Left lung (tissue), 4 donors: ENCODE measurements at regions not wholly inside any gene's neighbourhood (a gene's known extent, or its start where the extent isn't known, plus 50 kb on each side); places are given as distances from the start of the nearest gene placed in this dataset.

Source experiments
- ATAC-seq: fragments of 200-7000 bp; cut with Tn5 transposase; one replicate; pipeline ENCODE4 v1.9.1; 2020; ENCODE audit warnings: moderate library complexity
- DNase-seq, 4 donors: peaks; one replicate each; pipeline ENCODE4 v3.0.0-alpha.2; 2013 to 2020
- H3K27ac ChIP-seq, 2 donors: fragments of 200-600 bp; sonication (generic) in 1 of 2; one replicate each; pipeline versions ENCODE4 v1.5.0 to v1.8.0; 2020 to 2021
- H3K27me3 ChIP-seq, 2 donors: fragments of 200-600 bp; sonication (generic) in 1 of 2; one replicate each; pipeline versions ENCODE4 v1.5.0 to v1.8.0; 2020 to 2021
- H3K36me3 ChIP-seq, 2 donors: fragments of 200-600 bp; sonication (generic) in 1 of 2; one replicate each; pipeline versions ENCODE4 v1.5.0 to v1.8.0; 2020 to 2021
- H3K4me1 ChIP-seq, 2 donors: fragments of 200-600 bp; one replicate each; pipeline ENCODE4 v1.8.0; 2021
- H3K4me3 ChIP-seq, 2 donors: fragments of 200-600 bp; sonication (generic) in 1 of 2; one replicate each; pipeline versions ENCODE4 v1.5.0 to v1.8.0; 2020 to 2021; ENCODE audit warnings: mild to moderate bottlenecking in 1 of 2
- H3K9me3 ChIP-seq, 2 donors: fragments of 200-600 bp; sonication (generic) in 1 of 2; one replicate each; pipeline versions ENCODE4 v1.5.0 to v1.8.0; 2020 to 2021
- intact Hi-C, 2 donors: fragments of 100-400 bp; cut with DNase I; formaldehyde crosslinking; loops; one replicate each; pipeline versions ENCODE4 v1.11.2 to v1.14.2; 2022
- TF ChIP-seq, protein P1 (sequence below), 2 donors: fragments of 200-600 bp; sonication (generic) in 1 of 2; IDR thresholded peaks; one replicate each; pipeline versions ENCODE4 v1.5.0 to v1.8.0; 2021; ENCODE audit warnings: antibody characterized with exemption in 2 of 2
- donor health status: DM: no; HTN: yes; CAD: no.
- donor health status: DM: no; HTN: no; CAD: no.

DNA sequence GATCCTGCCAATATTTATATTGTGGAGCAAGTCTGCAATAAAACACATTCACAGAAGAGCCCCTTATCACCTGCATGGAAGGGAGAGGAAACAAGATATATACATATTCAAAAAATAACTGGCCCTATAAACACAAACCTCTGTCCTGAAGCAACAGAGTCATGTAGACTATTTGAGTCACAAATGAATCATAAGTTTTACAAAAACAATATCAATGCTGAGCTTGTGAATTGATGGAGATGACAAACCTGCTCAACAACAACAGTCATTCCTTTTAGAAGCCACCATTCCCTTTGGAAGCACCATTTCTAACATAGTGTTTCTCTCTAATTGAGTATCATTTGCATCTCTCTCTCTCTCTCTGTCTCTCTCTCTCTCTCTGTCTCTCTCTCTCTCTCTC, 313.9 kb downstream of the MID1IP1 start:
- no peak overlapping the region for H3K27ac ChIP-seq
- H3K9me3 ChIP-seq = peaks cover 0 to 5% of the 10 kb centered on the region in 2 donors
- ATAC-seq (no peak), DNase-seq (no peak)
- no peaks in the 10 kb centered on the region for H3K36me3 ChIP-seq
- no peaks in the 10 kb centered on the region for H3K27me3 ChIP-seq
- H3K4me1 ChIP-seq = no peaks in the 10 kb centered on the region
- intact Hi-C loops = no loop called here
- TF ChIP-seq, protein P1, sequence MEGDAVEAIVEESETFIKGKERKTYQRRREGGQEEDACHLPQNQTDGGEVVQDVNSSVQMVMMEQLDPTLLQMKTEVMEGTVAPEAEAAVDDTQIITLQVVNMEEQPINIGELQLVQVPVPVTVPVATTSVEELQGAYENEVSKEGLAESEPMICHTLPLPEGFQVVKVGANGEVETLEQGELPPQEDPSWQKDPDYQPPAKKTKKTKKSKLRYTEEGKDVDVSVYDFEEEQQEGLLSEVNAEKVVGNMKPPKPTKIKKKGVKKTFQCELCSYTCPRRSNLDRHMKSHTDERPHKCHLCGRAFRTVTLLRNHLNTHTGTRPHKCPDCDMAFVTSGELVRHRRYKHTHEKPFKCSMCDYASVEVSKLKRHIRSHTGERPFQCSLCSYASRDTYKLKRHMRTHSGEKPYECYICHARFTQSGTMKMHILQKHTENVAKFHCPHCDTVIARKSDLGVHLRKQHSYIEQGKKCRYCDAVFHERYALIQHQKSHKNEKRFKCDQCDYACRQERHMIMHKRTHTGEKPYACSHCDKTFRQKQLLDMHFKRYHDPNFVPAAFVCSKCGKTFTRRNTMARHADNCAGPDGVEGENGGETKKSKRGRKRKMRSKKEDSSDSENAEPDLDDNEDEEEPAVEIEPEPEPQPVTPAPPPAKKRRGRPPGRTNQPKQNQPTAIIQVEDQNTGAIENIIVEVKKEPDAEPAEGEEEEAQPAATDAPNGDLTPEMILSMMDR (IDR thresholded peaks at IDR 0.05) = no peak
- H3K4me3 ChIP-seq = no peak overlapping the region

DNA sequence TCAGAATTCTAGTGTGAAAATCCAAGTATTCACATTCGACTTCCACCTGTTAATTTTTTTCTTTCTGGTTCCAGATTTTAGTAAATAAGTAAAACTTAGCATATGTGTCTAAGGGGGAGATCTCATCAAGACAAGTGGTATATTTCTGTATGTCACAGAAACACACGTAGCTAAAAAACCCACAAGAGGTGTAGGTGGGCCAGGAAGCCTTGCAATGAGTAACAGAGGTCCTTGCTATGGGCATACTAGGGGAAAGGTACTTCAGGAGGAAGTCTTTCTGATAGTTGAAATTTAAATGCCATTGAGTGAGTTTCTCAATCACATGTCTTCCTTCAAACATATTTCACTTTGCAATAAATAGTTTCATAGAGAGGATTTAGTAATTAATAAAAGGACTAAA, 315.8 kb downstream of the MID1IP1 start:
- ATAC-seq = no peak
- intact Hi-C loops = no loop called here

DNA sequence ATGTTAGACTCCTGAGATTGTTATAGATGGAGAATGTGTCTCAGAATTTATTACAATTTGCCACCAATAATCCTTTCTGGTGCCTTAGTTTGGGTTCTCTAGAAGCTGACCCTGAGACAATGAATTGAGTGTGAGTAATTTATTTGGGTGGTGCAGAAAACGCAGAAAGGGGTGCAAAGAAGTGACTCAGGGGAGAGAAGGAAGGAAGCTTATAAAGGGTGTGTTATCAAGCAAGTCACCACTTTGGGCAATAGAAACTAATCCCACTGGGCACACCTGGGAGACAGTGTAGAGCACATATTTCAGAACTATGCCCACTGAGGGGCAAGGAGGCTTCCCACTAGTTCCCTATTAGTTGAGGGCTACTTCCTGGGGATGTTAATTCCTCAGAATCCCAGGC, 320.6 kb downstream of the MID1IP1 start:
- H3K27ac ChIP-seq = no peak overlapping the region
- ATAC-seq = no peak
- DNase-seq = no peak
- H3K4me3 ChIP-seq = no peak overlapping the region
- H3K9me3 ChIP-seq = no peaks in the 10 kb centered on the region
- H3K36me3 ChIP-seq = no peaks in the 10 kb centered on the region
- intact Hi-C loops = no loop called here
- H3K27me3 ChIP-seq = no peaks in the 10 kb centered on the region
- H3K4me1 ChIP-seq = no peaks in the 10 kb centered on the region
- TF ChIP-seq, protein P1 (IDR thresholded peaks at IDR 0.05) = no peak

More for the DNA sequence above, 315.8 kb downstream of the MID1IP1 start:
- Histone ChIP-seq H3K4me1 (no peaks in the 10 kb centered on the region), H3K9me3 (no peaks in the 10 kb centered on the region), H3K27me3 (no peaks in the 10 kb centered on the region), H3K27ac (no peak overlapping the region), H3K4me3 (no peak overlapping the region), H3K36me3 (no peaks in the 10 kb centered on the region)
- DNase-seq = no peak
- TF ChIP-seq, protein P1 (IDR thresholded peaks at IDR 0.05) = no peak

DNA sequence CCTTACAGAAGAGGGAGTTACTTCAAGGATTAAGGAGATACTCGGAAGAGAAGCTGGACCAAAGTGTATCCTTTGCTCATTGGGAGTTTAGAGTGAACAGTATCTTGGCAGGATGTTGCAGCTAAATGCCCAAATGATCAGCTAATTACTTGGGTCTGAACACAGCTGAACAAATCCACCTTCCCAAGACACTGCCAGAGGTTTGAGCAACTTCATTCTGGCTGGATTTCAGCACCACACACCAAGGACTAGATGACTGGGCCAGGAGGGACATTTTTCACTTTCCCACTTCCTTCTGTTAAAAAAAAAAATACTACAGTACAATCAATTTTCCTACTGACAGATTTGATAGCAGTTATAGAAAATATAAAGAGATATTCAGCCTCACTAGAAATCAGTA, 324.6 kb downstream of the MID1IP1 start:
- Histone ChIP-seq H3K4me1 (no peaks in the 10 kb centered on the region), H3K9me3 (no peaks in the 10 kb centered on the region), H3K27ac (no peak overlapping the region), H3K36me3 (no peaks in the 10 kb centered on the region), H3K27me3 (no peaks in the 10 kb centered on the region), H3K4me3 (no peak overlapping the region)
- ATAC-seq = no peak
- intact Hi-C loops = no loop called here
- TF ChIP-seq, protein P1 (IDR thresholded peaks at IDR 0.05) = no peak
- no peak for DNase-seq

DNA sequence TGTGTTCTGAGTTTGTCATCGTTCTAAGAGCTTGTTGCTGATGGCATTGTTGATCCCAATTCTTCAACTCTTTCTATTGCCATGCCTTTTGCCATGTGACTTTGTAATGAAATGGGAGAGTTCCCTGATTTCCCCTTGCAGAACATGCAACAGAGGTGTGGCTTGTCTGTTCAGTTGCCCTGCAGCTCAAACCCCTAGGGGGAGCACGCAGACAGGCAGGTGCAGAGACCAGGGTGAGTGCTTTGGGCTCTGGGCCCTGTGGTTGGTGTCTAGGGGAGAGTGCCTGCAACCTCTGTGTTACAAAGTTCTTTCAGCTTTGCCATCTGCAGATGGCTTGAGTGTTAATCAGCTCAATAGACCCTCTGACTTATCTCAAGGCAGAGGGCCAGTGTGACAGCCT, 332.7 kb downstream of the MID1IP1 start:
- Histone ChIP-seq H3K27ac (no peak overlapping the region), H3K27me3 (no peaks in the 10 kb centered on the region), H3K9me3 (no peaks in the 10 kb centered on the region), H3K36me3 (no peaks in the 10 kb centered on the region), H3K4me3 (no peak overlapping the region), H3K4me1 (no peaks in the 10 kb centered on the region)
- ATAC-seq (no peak), DNase-seq (no peak)
- intact Hi-C loops = no loop called here
- TF ChIP-seq, protein P1 (IDR thresholded peaks at IDR 0.05) = no peak
